Vagina (tissue), 2 donors: ENCODE measurements at regions not wholly inside any gene's neighbourhood (a gene's known extent, or its start where the extent isn't known, plus 50 kb on each side); places are given as distances from the start of the nearest gene placed in this dataset.

ENCODE experiments used
- DNase-seq, 2 donors: peaks; one replicate each; pipeline ENCODE4 v3.0.0-alpha.2; 2017; ENCODE audit errors: extremely low spot score in 2 of 2
- H3K27ac ChIP-seq: fragments of 200-600 bp; sonication (generic); one replicate; pipeline ENCODE4 v1.5.1; 2019
- H3K27me3 ChIP-seq: fragments of 200-600 bp; sonication (generic); one replicate; pipeline ENCODE4 v1.5.1; 2019
- H3K36me3 ChIP-seq, 2 donors: fragments of 200-600 bp; sonication (generic); one replicate each; pipeline ENCODE4 v1.5.1; 2017 to 2019
- H3K4me1 ChIP-seq: fragments of 200-600 bp; sonication (generic); one replicate; pipeline ENCODE4 v1.5.1; 2019
- H3K4me3 ChIP-seq, 2 donors: fragments of 200-600 bp; sonication (generic); 1 replicate in 1 of 2; 2 replicates in 1 of 2; pipeline ENCODE4 v1.5.1; 2016 to 2019
- H3K9me3 ChIP-seq: fragments of 200-600 bp; sonication (generic); one replicate; pipeline ENCODE4 v1.5.1; 2019
- POLR2A ChIP-seq, 2 donors: fragments of 450-650 bp; IDR thresholded peaks; one replicate each; pipeline ENCODE4 v1.6.1; 2017; ENCODE audit warnings: antibody characterized with exemption in 2 of 2, mild to moderate bottlenecking in 2 of 2, moderate library complexity in 2 of 2
- POLR2AphosphoS5 ChIP-seq, 2 donors: sonication (generic); formaldehyde crosslinking; IDR thresholded peaks; one replicate each; pipeline ENCODE4 v1.9.0; 2017; ENCODE audit warnings: antibody characterized with exemption in 2 of 2, mild to moderate bottlenecking in 2 of 2, low read depth in 1 of 2; ENCODE audit not compliant: insufficient read depth in 1 of 2
- intact Hi-C: fragments of 100-400 bp; cut with DNase I; formaldehyde crosslinking; loops from one replicate; pipeline ENCODE4 v1.15.1; 2023
- TF ChIP-seq, protein P1 (sequence below), 3 experiments: fragments of 450-650 bp in 2 of 3; fragments of 200-600 bp in 1 of 3; sonication (generic) in 1 of 3; IDR thresholded peaks; one replicate each; pipeline ENCODE4 v1.5.1; 2017 to 2019; ENCODE audit warnings: antibody characterized with exemption in 3 of 3, mild to moderate bottlenecking in 2 of 3, moderate library complexity in 2 of 3

DNA sequence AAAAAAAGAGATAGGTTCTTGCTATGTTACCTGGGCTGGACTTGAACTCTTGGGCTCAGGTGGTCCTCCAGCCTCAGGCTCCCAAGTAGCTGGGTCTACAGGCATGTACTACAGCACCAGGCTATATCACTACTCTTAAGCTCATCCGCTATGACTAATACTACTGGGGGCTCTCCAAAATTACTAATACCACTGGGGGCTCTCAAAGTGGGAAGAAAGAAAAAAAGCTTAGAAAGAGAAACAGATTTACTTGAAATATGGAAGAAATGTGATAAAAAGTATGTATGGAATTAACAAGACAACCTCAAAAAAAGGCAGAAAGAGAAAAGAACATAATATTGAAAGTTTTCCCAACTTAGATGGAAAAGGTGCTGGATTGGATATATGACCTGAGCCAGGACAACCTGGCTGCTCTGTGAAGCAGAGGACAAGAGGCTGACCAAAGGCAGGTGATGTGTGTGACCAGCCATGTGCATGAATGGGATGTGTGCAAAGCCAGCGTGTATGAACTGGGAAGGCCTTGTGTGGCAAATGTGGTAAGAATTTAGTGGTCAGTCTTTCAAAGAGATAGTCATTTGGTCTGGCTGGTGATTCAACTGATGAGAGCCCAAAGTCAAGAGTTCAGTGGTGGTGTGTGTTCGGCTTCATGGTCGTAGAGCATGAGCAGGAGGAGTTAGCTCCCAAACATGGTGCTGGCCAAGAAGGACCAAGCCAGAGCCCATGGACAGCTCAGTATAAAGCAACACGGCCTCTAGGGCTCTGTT is 232.4 kb upstream of the KLF14 start:
- intact Hi-C loops, result no loop called here
- DNase-seq, result no peak
- Histone ChIP-seq H3K4me3 (no peak overlapping the region), H3K9me3 (no peaks in the 10 kb centered on the region), H3K4me1 (peaks cover 48% of the 10 kb centered on the region), H3K36me3 (no peaks in the 10 kb centered on the region), H3K27ac (no peak overlapping the region), H3K27me3 (no peaks in the 10 kb centered on the region)
- no peak for TF ChIP-seq POLR2A (IDR thresholded peaks at IDR 0.05)
- TF ChIP-seq, protein P1, sequence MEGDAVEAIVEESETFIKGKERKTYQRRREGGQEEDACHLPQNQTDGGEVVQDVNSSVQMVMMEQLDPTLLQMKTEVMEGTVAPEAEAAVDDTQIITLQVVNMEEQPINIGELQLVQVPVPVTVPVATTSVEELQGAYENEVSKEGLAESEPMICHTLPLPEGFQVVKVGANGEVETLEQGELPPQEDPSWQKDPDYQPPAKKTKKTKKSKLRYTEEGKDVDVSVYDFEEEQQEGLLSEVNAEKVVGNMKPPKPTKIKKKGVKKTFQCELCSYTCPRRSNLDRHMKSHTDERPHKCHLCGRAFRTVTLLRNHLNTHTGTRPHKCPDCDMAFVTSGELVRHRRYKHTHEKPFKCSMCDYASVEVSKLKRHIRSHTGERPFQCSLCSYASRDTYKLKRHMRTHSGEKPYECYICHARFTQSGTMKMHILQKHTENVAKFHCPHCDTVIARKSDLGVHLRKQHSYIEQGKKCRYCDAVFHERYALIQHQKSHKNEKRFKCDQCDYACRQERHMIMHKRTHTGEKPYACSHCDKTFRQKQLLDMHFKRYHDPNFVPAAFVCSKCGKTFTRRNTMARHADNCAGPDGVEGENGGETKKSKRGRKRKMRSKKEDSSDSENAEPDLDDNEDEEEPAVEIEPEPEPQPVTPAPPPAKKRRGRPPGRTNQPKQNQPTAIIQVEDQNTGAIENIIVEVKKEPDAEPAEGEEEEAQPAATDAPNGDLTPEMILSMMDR (IDR thresholded peaks at IDR 0.05), result no peak

DNA sequence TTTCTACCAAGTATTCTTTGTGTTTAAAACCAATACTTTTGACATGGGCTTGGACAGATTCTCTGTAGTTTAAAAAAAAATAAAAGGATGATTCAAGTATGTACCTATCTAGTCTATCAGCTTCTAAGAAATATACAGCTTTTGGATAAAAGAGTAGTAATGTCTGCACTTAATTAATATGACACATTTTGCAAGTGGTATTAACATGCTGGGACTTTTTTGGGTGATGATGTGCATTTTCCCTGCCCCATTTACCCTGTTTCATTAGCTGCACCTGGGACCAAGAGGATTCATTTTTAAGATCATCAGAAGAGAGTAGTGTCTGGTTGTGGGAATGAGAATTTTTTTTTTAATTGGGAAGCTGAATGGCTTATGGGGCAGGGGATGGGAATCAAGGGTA is 236.2 kb upstream of the KLF14 start:
- no peaks in the 10 kb centered on the region for H3K27me3 ChIP-seq
- peaks cover 0 to 2% of the 10 kb centered on the region in 2 donors for H3K36me3 ChIP-seq
- no peak for DNase-seq
- H3K4me1 ChIP-seq, result peaks cover 27% of the 10 kb centered on the region
- H3K9me3 ChIP-seq, result no peaks in the 10 kb centered on the region
- TF ChIP-seq, protein P1 (IDR thresholded peaks at IDR 0.05), result no peak
- TF ChIP-seq POLR2AphosphoS5 (IDR thresholded peaks at IDR 0.05; ENCODE audit: insufficient read depth in 1 of 2, low read depth in 1 of 2), result no peak
- no peak for TF ChIP-seq POLR2A (IDR thresholded peaks at IDR 0.05)
- H3K27ac ChIP-seq, result no peak overlapping the region
- H3K4me3 ChIP-seq, result no peak overlapping the region
- intact Hi-C loops, result no loop called here

DNA sequence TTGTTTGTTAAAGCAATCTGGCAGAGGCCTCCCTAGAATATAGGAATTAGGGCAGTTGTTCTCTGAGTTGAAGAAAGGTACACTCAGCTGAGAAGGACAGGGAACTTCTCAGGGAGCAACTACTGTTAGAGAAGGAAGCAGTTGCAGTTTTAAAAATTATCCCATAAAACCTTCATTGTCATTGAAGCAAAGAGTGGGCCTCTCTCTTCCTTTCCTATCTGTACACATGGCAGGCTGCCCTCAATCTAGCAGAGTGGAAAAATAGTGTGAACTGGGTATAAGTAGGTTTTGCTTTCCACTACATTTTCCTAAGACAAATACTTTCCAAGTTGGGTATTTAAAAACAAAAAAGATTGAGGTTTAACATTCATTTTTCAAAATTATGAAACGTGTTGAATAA is 236.7 kb upstream of the KLF14 start:
- intact Hi-C loops, result no loop called here
- Histone ChIP-seq H3K4me3 (no peak overlapping the region), H3K9me3 (no peaks in the 10 kb centered on the region), H3K36me3 (peaks cover 0 to 3% of the 10 kb centered on the region in 2 donors), H3K4me1 (peaks cover 27% of the 10 kb centered on the region), H3K27ac (no peak overlapping the region), H3K27me3 (no peaks in the 10 kb centered on the region)
- no peak for DNase-seq
- TF ChIP-seq, protein P1 (IDR thresholded peaks at IDR 0.05), result no peak
- no peak for TF ChIP-seq POLR2AphosphoS5 (IDR thresholded peaks at IDR 0.05; ENCODE audit: insufficient read depth in 1 of 2, low read depth in 1 of 2)

DNA sequence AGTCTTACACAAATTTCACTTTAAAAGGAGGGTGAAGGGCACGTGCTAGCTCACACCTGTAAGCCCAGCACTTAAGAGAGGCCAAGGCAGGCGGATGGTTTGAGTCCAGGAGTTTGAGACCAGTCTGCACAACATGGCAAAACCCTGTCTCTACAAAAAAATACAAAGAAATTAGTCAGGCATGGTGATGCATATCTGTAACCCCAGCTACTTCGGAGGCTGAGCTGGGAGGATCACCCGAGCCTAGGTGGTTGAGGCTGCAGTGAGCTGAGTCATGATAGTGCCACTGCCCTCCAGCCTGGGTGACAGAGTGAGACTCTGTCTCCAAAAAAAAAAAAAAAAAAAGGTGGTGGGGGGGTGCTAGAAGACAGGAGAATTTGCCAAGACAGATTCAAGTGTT is 237.3 kb upstream of the KLF14 start:
- no peaks in the 10 kb centered on the region for H3K9me3 ChIP-seq
- no peak overlapping the region for H3K4me3 ChIP-seq
- H3K4me1 ChIP-seq, result peaks cover 27% of the 10 kb centered on the region
- TF ChIP-seq POLR2A (IDR thresholded peaks at IDR 0.05) (no peak), POLR2AphosphoS5 (IDR thresholded peaks at IDR 0.05; ENCODE audit: insufficient read depth in 1 of 2, low read depth in 1 of 2) (no peak)
- TF ChIP-seq, protein P1 (IDR thresholded peaks at IDR 0.05), result no peak
- H3K27me3 ChIP-seq, result no peaks in the 10 kb centered on the region
- H3K36me3 ChIP-seq, result peaks cover 0 to 3% of the 10 kb centered on the region in 2 donors
- intact Hi-C loops, result no loop called here
- DNase-seq, result no peak
- H3K27ac ChIP-seq, result no peak overlapping the region

DNA sequence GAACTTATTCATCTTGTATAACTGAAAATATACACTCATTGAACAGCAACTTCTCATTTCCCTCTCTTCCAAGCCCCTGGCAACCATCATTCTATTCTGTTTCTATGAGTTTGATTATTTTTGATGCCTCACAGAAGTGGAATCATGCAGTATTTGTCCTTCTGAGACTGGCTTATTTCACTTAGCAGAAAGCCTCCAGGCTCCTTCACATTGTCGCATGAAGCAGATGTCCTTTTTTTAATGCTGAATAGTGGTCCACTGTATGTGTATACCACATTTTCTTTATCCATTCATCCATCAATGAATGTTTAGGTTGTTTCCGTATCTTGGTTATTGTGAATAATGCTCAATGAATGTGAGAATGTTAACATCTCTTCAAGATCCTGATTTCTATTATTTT is 238.2 kb upstream of the KLF14 start:
- intact Hi-C loops, result no loop called here
- no peaks in the 10 kb centered on the region for H3K9me3 ChIP-seq

More for the DNA sequence above, 238.2 kb upstream of the KLF14 start:
- peaks cover 27% of the 10 kb centered on the region for H3K4me1 ChIP-seq
- H3K27ac ChIP-seq, result no peak overlapping the region
- H3K27me3 ChIP-seq, result no peaks in the 10 kb centered on the region
- DNase-seq, result no peak
- H3K4me3 ChIP-seq, result no peak overlapping the region
- TF ChIP-seq, protein P1 (IDR thresholded peaks at IDR 0.05), result no peak
- no peak for TF ChIP-seq POLR2AphosphoS5 (IDR thresholded peaks at IDR 0.05; ENCODE audit: insufficient read depth in 1 of 2, low read depth in 1 of 2)
- peaks cover 0 to 3% of the 10 kb centered on the region in 2 donors for H3K36me3 ChIP-seq
